Adipose tissue (tissue), 3 donors: ENCODE measurements at regions not wholly inside any gene's neighbourhood (a gene's known extent, or its start where the extent isn't known, plus 50 kb on each side); places are given as distances from the start of the nearest gene placed in this dataset.

Experiments
- H3K27ac ChIP-seq: one replicate; pipeline ENCODE4 v1.5.1; 2013; ENCODE audit warnings: low read depth, low read length
- WGBS, 3 donors: extraction: QIAGEN DNeasy Blood & Tissue Kit; methylation state at CpG; one replicate each; pipeline ENCODE4 v1.1.7; 2013; 5-methylcytosine and 5-hydroxymethylcytosine counted together
- donor health status: healthy with polysubstance abuse.
- donor health status: Bipolar disorder and iron deficiency.
- donor health status: healthy.

- H3K27ac ChIP-seq = no peak overlapping the region
These were observed 1472.2 kb downstream of the PCDH7 start for GRCh38 chr4:32192363-32192762.

GRCh38 chr4:32192991-32193390 is 1472.8 kb downstream of the PCDH7 start:
- WGBS, 3 donors = 84 to 92% (median 90%) methylated on average over 4 of the region's 4 CpGs
- H3K27ac ChIP-seq = no peak overlapping the region

- H3K27ac ChIP-seq = no peak overlapping the region
- WGBS, 3 donors = 58 to 82% (median 80%) methylated on average over 10 of the region's 10 CpGs
These were observed 1477.0 kb downstream of the PCDH7 start for GRCh38 chr4:32196950-32197688.

- WGBS, 3 donors = 73 to 88% (median 86%) methylated on average over 8 of the region's 8 CpGs
- H3K27ac ChIP-seq = no peak overlapping the region
These were observed 1479.5 kb downstream of the PCDH7 start for GRCh38 chr4:32199639-32200038.

GRCh38 chr4:32203340-32203739 is 1483.2 kb downstream of the PCDH7 start:
- no peak overlapping the region for H3K27ac ChIP-seq

- H3K27ac ChIP-seq = no peak overlapping the region
- 56 to 78% (median 72%) methylated on average over 3 of the region's 3 CpGs for WGBS, 3 donors
These were observed 1486.6 kb downstream of the PCDH7 start for GRCh38 chr4:32206756-32207155.

- H3K27ac ChIP-seq = no peak overlapping the region
These were observed 1487.3 kb downstream of the PCDH7 start for GRCh38 chr4:32207456-32207855.

GRCh38 chr4:32215277-32215676 is 1495.1 kb downstream of the PCDH7 start:
- WGBS, 3 donors = 91 to 94% (median 92%) methylated on average over 10 of the region's 10 CpGs
- no peak overlapping the region for H3K27ac ChIP-seq

GRCh38 chr4:32216502-32216901 is 1496.3 kb downstream of the PCDH7 start:
- H3K27ac ChIP-seq = no peak overlapping the region
- 84 to 92% (median 84%) methylated on average over 9 of the region's 9 CpGs for WGBS, 3 donors

GRCh38 chr4:32219306-32220075 is 1499.3 kb downstream of the PCDH7 start:
- WGBS, 3 donors = 23 to 80% (median 55%) methylated on average over 3 of the region's 3 CpGs
- no peak overlapping the region for H3K27ac ChIP-seq

GRCh38 chr4:32226204-32226603 is 1506.0 kb downstream of the PCDH7 start:
- H3K27ac ChIP-seq = no peak overlapping the region

- H3K27ac ChIP-seq = no peak overlapping the region
- 64 to 75% (median 71%) methylated on average over 2 of the region's 2 CpGs for WGBS, 3 donors
These were observed 1506.6 kb downstream of the PCDH7 start for GRCh38 chr4:32226733-32227132.

- WGBS, 3 donors = 64 to 84% (median 64%) methylated on average over 3 of the region's 3 CpGs
- no peak overlapping the region for H3K27ac ChIP-seq
These were observed 1523.8 kb downstream of the PCDH7 start for GRCh38 chr4:32243926-32244325.

- no peak overlapping the region for H3K27ac ChIP-seq
- 51 to 63% (median 58%) methylated on average over 2 of the region's 2 CpGs for WGBS, 3 donors
These were observed 1528.9 kb downstream of the PCDH7 start for GRCh38 chr4:32249040-32249439.

- 91 to 100% (median 96%) methylated on average over 1 of the region's 1 CpG for WGBS, 3 donors
- H3K27ac ChIP-seq = no peak overlapping the region
These were observed 1531.0 kb downstream of the PCDH7 start for GRCh38 chr4:32251126-32251525.

- WGBS, 3 donors = 74 to 80% (median 74%) methylated on average over 2 of the region's 2 CpGs
- no peak overlapping the region for H3K27ac ChIP-seq
These were observed 1531.8 kb downstream of the PCDH7 start for GRCh38 chr4:32251926-32252325.

GRCh38 chr4:32254216-32254615 is 1534.0 kb downstream of the PCDH7 start:
- 66 to 72% (median 71%) methylated on average over 3 of the region's 3 CpGs for WGBS, 3 donors
- H3K27ac ChIP-seq = no peak overlapping the region

- WGBS, 3 donors = 65 to 73% (median 66%) methylated on average over 2 of the region's 2 CpGs
- H3K27ac ChIP-seq = no peak overlapping the region
These were observed 1538.8 kb downstream of the PCDH7 start for GRCh38 chr4:32258986-32259385.

- WGBS, 3 donors = 77 to 90% (median 84%) methylated on average over 9 of the region's 9 CpGs
- no peak overlapping the region for H3K27ac ChIP-seq
These were observed 1541.0 kb downstream of the PCDH7 start for GRCh38 chr4:32261196-32261595.

- 0 to 30% (median 0%) methylated on average over 1 of the region's 1 CpG for WGBS, 3 donors
- H3K27ac ChIP-seq = no peak overlapping the region
These were observed 1548.7 kb downstream of the PCDH7 start for GRCh38 chr4:32268863-32269262.
